Stimulated activated CD4-positive, alpha-beta T cell treated with anti-CD3 and anti-CD28 coated beads, Interleukin-2, amount 100 ng/mL, for 4 hours (primary cell): ENCODE measurements at regions not wholly inside any gene's neighbourhood (a gene's known extent, or its start where the extent isn't known, plus 50 kb on each side); places are given as distances from the start of the nearest gene placed in this dataset.

Experiments
- DNase-seq: peaks from one replicate; pipeline ENCODE4 v3.0.0-alpha.2; 2020; ENCODE audit warnings: low read depth

DNA sequence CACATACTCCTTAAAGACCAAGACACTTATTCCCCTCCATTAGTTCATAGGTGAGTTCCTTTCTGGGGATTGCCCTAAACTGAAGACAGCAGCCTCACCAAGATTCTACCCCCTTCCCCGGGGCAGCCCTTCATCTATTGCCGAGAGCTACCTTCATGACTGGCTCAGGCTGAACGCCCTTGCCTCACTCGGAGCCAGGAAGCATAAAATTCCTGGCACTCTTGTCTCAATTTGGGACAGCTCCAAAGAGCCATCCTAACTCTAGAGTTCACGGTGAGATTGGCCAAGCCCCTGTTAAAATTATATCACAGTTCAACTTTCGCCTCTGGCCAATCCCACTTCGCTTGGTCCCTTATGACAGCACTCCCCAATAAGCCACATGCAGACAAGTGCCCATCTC lies 113.0 kb upstream of the PROX1 start:
- DNase-seq = no peak

DNA sequence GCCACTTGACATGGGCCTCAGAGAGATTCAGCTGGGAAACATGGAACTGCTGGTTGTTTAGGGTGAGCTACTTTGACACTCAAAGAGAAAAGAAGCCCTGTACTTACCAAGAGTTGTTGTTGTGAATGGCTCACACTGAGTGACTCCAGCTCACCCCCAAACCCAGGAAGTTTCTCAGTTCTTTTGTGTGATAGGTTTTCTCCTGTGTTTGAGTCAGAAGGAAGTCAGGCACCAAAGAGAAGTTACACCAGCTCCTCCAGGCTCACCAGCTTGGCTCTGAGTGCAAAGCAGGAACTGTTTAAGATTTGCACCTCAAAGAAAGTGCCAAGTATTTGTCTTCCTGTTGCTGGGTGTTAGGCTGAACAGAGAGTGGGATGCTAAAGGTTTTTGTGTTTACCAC lies 111.2 kb upstream of the PROX1 start:
- no peak for DNase-seq

GRCh38 chr1:213883618-213884017 lies 104.2 kb upstream of the PROX1 start:
- no peak for DNase-seq

DNA sequence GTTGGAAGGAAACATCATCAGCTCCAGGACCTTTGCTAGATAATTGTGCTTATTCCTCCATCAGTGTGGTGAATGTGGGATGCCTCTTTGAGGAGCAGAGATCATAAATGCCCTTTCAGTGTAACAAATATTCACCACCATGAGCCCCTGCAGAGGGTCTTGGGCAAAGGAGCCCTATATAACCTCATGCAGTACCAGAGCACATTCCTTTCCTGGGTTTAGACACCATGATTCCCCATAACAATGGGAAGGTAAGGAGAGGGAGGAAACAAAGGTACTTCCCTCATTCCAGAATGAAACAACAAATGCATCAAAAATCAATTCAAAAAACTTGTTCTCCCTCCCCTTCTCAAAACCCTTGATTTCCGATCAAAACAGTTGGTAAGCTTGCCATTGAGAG lies 103.4 kb upstream of the PROX1 start:
- DNase-seq = no peak

DNA sequence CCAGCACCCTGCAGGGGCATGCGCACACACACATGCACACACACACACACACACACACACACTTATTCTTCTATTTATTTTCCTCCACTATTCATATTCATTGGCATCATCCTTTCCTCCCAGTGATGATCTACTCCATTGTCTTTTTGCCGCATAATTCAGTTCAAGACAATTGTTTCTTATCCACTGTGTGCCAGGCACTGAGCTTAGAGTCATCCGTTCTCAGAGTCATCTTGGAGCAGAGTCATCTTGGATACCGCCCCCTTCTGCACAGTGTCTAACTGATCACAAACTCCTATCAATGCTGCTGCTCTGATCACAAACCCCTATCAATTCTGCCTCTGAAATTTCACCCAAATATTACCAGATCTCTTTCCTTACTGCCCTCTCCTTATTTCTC lies 102.8 kb upstream of the PROX1 start:
- no peak for DNase-seq

- DNase-seq = no peak
Observed at GRCh38 chr1:213887842-213888241, 99.9 kb upstream of the PROX1 start.

- no peak for DNase-seq
Observed at GRCh38 chr1:213891989-213892902, 95.5 kb upstream of the PROX1 start.

DNA sequence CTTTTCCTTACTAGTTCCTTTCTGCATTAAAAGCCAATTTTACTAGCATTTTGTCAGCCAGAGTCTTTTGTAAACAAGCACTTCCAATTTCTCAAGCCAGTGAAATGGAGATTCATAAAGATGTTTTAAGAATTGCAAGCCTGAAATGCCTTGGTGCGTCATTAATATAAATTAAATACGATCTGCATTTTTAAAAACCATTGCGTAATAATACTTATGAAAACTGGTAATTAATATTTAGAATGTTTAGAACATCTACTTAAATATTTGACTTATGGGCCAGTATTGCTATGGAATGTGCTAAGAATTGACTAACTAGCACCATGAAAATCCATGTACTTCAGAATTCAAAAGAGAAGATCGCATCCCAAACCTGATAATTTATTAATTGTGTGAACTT lies 89.1 kb upstream of the PROX1 start:
- no peak for DNase-seq

- DNase-seq = no peak
Observed at GRCh38 chr1:213899413-213899812, 88.4 kb upstream of the PROX1 start.

DNA sequence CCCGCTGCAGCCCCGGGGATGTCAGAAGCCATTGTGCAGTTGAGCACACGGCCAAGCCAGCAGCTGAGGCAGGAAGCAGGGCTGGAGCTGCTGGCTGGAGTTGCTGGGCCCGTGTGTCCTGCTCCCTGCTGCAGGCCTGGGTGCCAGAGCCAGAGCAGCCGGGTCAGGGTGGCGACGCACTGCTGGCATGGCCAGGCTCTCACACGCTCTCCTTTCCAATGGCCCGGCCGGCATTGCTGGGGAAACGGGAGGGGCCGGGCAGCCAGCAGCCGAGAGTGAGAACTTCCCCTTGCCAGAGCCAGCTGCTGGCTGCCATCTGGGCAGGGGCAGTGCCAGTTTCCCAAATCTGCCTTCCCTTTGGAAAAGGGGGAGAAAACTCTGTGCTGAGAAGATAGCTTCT lies 82.4 kb upstream of the PROX1 start:
- no peak for DNase-seq

- DNase-seq = no peak
Observed at GRCh38 chr1:213908521-213908920, 79.3 kb upstream of the PROX1 start.

DNA sequence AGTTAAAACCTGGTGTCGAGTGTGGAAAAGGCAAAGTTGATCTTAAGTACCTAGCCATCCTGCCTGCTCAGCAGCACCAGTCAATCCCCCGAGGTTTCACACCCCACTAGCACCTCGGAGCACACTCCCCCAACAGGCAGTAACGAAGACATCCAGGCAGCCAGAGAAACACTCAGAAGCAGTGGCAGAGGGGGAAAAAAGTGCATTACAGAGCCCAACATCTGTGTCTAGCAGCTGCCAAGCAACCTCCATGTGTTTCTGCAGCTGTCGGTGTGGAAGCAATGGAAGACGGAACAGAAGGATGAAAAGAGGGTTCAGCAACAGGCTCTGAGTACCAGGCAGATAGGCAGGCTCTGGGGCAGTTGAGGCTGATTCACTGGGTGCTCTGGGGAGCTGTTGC lies 73.4 kb upstream of the PROX1 start:
- no peak for DNase-seq

- DNase-seq = no peak
Observed at GRCh38 chr1:213921311-213921710, 66.5 kb upstream of the PROX1 start.

- no peak for DNase-seq
Observed at GRCh38 chr1:213921712-213922111, 66.1 kb upstream of the PROX1 start.

DNA sequence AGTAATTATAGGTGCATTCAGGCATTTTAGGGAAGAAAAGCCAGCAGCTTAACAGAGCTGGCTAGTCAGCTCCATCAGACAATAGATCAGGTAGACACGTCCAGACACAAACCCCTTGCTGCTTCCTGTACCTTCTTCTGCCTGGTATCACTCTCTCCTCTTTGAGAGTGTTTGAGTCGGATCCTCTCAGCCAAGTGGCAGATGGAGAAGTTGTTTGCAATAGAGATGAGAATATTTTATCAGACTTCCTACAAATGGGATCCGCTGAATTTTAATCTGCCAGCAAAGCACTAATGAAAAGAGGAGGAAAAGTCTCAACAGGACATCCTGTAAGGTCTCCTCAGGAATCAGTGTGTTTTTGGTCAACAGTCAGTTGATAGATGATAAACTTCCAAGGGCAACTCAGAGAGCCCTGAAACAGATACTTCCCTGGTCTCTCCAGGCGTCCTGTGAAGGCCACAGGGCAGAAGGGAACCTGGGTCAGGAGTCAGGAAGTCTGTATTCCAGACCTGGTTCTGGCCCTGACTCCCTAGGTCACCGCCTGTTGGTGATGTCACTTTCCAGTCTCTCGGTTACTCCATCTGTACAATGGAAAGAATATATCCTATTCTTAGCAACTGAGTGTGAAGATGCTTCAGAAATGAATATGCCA lies 62.1 kb upstream of the PROX1 start:
- no peak for DNase-seq

DNA sequence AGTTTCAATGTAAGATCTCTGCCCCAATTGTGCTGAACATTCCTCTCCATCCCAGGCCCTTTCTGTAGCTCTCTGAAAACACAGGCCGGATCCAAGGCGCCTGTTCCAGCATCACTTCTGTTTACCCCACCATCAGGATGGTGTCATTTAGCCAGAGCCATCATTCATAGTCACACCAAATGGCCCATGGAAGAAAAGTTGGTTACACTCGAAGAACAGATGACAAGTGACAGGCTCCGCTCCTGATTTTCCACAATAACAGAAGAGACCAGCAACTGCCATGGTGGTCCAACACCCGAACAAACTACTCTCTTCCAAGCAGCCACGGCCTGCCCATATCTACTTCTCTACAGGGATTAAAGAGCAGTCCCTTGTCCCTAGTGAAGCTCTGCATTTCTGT lies 59.9 kb upstream of the PROX1 start:
- DNase-seq = no peak

GRCh38 chr1:213929398-213929797 lies 58.4 kb upstream of the PROX1 start:
- DNase-seq = no peak

GRCh38 chr1:213931836-213932235 lies 55.9 kb upstream of the PROX1 start:
- DNase-seq = no peak

DNA sequence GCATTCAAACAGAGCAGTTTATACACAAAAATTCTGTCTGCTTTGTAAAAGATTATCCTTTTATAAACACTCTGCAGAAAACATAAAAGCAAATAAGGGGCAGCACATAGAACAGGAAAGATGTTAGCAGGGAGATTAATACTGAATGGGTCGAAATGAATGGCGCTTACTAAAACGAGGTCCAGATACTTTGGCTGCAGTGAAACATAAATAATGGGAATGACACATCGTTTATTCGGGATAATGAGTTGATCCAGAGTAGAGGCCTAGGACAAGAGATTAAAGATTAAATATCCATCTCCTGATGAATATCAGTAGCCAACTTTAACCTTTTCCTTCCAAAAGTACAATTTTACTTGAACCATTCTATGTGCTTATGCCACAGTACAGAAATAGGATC lies 54.4 kb upstream of the PROX1 start:
- DNase-seq = no peak

- DNase-seq = no peak
Observed at GRCh38 chr1:213934649-213935048, 53.1 kb upstream of the PROX1 start.

DNA sequence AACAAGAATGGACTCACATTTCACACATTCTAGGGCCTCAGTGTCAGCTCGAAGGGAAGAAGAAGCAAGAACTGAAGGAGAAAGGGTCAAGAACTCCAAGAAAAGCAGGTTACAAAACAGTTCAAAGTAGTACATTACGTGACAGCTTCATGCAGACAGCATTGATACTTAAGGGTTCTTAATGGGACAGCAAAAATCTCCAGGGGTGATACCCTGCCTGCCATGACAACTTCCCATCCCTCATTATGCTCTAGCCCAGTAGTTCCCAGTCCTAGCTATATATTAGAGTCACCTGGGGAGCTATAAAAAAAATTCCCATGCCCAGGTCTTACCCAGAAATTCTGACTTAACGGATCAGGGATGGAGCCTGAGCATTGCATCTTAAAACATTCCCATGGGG lies 51.2 kb upstream of the PROX1 start:
- no peak for DNase-seq
